HUES64 (cell line): ENCODE measurements at regions not wholly inside any gene's neighbourhood (a gene's known extent, or its start where the extent isn't known, plus 50 kb on each side); places are given as distances from the start of the nearest gene placed in this dataset.

ENCODE experiments used
- H3K27ac ChIP-seq: 2 replicates; pipeline ENCODE4 v1.7.0; 2013; ENCODE audit warnings: low read depth, low read length, inconsistent platforms
- H3K27me3 ChIP-seq: 2 replicates; pipeline ENCODE4 v1.6.1; 2013; ENCODE audit warnings: mild to moderate bottlenecking, low read length; ENCODE audit not compliant: insufficient read depth
- H3K36me3 ChIP-seq: 2 replicates; pipeline ENCODE4 v1.6.1; 2013; ENCODE audit warnings: mild to moderate bottlenecking, low read length; ENCODE audit not compliant: insufficient read depth
- H3K4me1 ChIP-seq: 2 replicates; pipeline ENCODE4 v1.6.1; 2013; ENCODE audit warnings: mild to moderate bottlenecking, low read length, moderate library complexity; ENCODE audit not compliant: insufficient read depth
- H3K4me3 ChIP-seq: 2 replicates; pipeline ENCODE4 v1.5.1; 2013; ENCODE audit warnings: mild to moderate bottlenecking, low read length, moderate library complexity
- H3K9ac ChIP-seq: 2 replicates; pipeline ENCODE4 v1.6.1; 2013; ENCODE audit warnings: mild to moderate bottlenecking, low read depth, low read length
- H3K9me3 ChIP-seq: 2 replicates; pipeline ENCODE4 v1.6.1; 2013; ENCODE audit warnings: low read depth, low read length; ENCODE audit not compliant: insufficient read depth
- WGBS: fragments of 150-250, 120-280 bp; methylation state at CpG from one replicate; pipeline ENCODE4 v1.1.7; 2013; ENCODE audit warnings: missing lambda C conversion rate; 5-methylcytosine and 5-hydroxymethylcytosine counted together

DNA sequence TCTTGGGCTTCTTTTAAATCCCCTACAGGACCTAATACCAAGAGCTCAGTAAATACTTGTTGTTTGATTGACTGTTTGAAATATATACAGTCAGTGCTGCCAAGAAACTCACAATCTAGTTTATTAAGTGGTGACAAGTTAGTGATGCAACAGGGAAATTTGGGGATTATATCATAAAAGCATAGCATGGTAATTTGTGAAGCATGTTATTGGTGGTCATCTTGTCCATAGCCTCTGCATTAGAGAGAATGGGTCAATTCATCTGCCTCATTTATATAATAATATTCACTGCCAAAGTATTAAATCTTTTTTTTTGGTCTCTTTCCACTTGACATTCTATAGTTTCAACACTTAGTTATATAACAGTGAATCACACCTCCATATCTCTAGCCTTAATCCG is 138.2 kb upstream of the SPAG17 start:
- H3K9ac ChIP-seq: no peak overlapping the region
- H3K9me3 ChIP-seq: no peaks in the 10 kb centered on the region
- 0% methylated on average over 1 of the region's 1 CpG for WGBS
- H3K27me3 ChIP-seq: no peaks in the 10 kb centered on the region
- H3K36me3 ChIP-seq: no peaks in the 10 kb centered on the region
- H3K4me3 ChIP-seq: no peak overlapping the region
- H3K27ac ChIP-seq: no peak overlapping the region
- H3K4me1 ChIP-seq: no peaks in the 10 kb centered on the region

DNA sequence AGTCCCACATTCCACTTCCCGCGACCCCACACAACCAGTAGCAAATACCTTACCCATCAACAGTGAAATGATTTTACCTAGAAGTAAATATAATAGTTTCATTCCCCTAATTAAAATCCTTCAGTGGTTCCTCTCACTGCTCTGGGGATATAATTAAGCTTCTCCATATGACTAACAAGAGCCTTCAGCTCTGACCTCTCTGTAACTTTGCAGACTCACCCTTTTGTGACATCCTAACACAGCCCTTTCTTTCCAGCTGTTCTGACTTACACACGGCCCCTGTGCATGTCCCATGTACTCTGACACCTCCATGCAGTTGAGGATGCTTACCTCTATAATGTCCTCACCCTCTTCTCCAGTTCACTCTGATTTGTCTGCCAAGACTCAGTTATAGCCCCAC is 137.3 kb upstream of the SPAG17 start:
- Histone ChIP-seq H3K9me3 (no peaks in the 10 kb centered on the region), H3K27ac (no peak overlapping the region), H3K36me3 (no peaks in the 10 kb centered on the region), H3K27me3 (no peaks in the 10 kb centered on the region), H3K4me3 (no peak overlapping the region), H3K4me1 (no peaks in the 10 kb centered on the region), H3K9ac (no peak overlapping the region)
- 78% methylated on average over 3 of the region's 3 CpGs for WGBS

DNA sequence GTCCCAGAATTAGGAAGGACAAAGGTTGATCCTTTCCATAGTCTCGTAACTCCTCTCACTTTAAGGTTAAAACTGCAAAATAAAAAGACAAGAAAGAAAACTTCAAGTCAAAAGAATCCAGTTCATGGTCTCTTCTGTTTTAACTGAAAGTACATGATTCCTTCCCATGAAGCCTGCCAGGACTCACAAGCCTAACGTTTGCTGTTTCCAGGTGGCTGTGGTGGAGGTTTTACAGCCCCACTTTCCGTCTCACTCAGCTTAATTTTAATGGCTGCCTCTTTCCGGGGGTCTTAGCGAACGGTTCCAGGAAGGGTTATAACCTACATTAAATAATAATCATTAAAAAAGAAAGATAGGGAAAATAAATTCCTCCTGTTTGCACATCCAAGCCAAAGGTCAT is 136.8 kb upstream of the SPAG17 start:
- H3K9me3 ChIP-seq: no peaks in the 10 kb centered on the region
- no peak overlapping the region for H3K27ac ChIP-seq
- H3K4me3 ChIP-seq: no peak overlapping the region
- H3K27me3 ChIP-seq: no peaks in the 10 kb centered on the region
- no peaks in the 10 kb centered on the region for H3K4me1 ChIP-seq
- no peak overlapping the region for H3K9ac ChIP-seq
- H3K36me3 ChIP-seq: no peaks in the 10 kb centered on the region
- 84% methylated on average over 5 of the region's 6 CpGs for WGBS

DNA sequence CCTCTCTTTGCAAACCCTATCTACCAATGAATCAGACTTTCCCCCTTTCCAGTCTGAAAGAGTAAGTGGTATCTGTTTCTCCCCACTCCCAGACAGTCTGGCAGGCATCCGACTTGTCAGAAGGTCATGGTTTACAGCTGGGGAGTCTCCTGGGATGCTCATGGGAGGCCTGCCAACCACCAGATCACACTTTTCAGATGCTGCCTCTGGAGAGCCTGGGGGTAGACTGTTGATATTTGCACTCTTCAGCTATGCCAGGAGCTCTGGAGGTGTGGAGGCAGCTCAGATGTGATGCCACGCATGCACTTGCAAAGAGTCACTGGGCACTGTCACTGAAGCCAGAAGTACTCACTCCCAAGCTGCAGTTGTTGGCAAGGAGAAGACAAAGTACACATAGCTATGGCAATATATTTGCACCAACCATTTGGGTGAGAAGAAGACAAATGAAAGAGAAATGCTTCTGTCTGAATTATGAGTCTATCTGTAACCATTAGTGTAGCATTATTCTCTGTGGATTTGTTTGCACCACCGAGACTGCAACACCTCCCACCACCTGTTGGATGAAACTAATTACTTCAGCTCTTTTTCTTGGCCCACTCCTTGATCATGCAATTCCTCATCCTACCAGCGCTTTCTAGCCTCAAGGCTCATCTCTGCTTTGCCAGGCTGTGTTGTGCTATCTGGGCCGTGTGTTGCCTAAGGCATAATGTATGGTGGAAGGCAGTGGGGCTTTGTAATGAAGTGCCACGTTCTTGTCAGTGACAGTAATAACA is 133.0 kb upstream of the SPAG17 start:
- no peaks in the 10 kb centered on the region for H3K27me3 ChIP-seq
- H3K4me1 ChIP-seq: no peaks in the 10 kb centered on the region
- H3K9me3 ChIP-seq: no peaks in the 10 kb centered on the region
- H3K27ac ChIP-seq: no peak overlapping the region
- H3K9ac ChIP-seq: no peak overlapping the region
- no peak overlapping the region for H3K4me3 ChIP-seq
- no peaks in the 10 kb centered on the region for H3K36me3 ChIP-seq
- WGBS: 92% methylated on average over 6 of the region's 6 CpGs

GRCh38 chr1:118306851-118307250 is 121.8 kb upstream of the SPAG17 start:
- no peaks in the 10 kb centered on the region for H3K36me3 ChIP-seq
- no peak overlapping the region for H3K4me3 ChIP-seq
- peaks cover 29% of the 10 kb centered on the region for H3K4me1 ChIP-seq
- no peaks in the 10 kb centered on the region for H3K27me3 ChIP-seq
- 96% methylated on average over 3 of the region's 4 CpGs for WGBS
- no peak overlapping the region for H3K27ac ChIP-seq
- no peak overlapping the region for H3K9ac ChIP-seq
- no peaks in the 10 kb centered on the region for H3K9me3 ChIP-seq

DNA sequence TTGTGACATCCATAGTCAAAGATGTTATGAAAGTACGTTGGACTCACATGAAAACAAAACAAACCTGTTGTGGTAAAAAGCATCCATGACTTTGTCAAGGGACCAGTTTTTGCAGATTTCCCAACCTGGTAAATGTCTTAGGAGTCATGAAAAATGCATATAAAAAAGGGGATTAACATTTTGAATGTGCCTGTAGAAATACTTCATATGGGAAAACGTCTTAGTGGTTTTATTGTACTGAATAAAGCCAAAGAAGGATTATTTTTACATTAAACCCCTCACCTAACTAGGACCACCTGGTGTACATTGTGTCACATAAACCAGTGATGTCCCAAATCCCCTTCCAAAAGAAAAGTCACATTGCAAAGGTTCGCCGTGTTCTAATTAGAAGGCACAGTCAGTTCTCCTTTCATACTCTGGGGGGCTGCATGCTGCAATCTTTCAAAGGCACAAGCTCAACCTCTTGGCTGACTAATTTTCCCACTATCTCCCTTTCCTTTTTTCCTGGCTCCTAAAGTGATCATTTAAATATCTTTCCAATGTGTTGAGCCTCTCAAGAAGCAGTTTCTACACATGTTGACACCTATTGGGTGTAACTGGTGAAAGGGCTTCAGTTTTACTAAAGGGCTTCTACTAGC is 119.8 kb upstream of the SPAG17 start:
- no peaks in the 10 kb centered on the region for H3K9me3 ChIP-seq
- no peak overlapping the region for H3K4me3 ChIP-seq
- no peak overlapping the region for H3K9ac ChIP-seq
- H3K27me3 ChIP-seq: no peaks in the 10 kb centered on the region
- 59% methylated on average over 4 of the region's 4 CpGs for WGBS
- H3K4me1 ChIP-seq: peaks cover 47% of the 10 kb centered on the region
- H3K36me3 ChIP-seq: no peaks in the 10 kb centered on the region
- H3K27ac ChIP-seq: no peak overlapping the region

DNA sequence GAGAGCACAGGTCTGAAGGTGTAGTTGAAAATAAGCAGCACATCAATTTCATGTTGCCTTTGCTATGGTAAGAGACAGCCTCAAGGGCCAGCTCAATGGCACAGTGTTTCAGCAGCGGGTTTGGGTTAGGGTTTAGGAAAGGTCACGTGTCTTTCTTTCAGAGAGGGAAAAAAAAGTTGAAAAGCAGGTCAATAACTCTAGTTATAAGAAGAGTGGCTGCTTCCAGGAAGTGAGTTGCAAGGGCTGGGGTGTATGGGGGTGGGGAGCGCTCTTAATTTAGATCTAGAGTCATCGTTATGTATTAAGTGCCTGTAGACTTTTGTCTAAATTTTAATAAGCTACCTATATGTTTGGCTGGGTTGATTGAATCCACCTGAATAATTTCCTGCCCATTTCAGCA is 118.5 kb upstream of the SPAG17 start:
- no peak overlapping the region for H3K27ac ChIP-seq

GRCh38 chr1:118303064-118303463 is 118.0 kb upstream of the SPAG17 start:
- Histone ChIP-seq H3K4me1 (peaks cover 50% of the 10 kb centered on the region), H3K27ac (no peak overlapping the region), H3K9ac (no peak overlapping the region)

More for the DNA sequence above, 118.5 kb upstream of the SPAG17 start:
- no peaks in the 10 kb centered on the region for H3K9me3 ChIP-seq
- no peaks in the 10 kb centered on the region for H3K27me3 ChIP-seq
- no peak overlapping the region for H3K9ac ChIP-seq
- H3K36me3 ChIP-seq: no peaks in the 10 kb centered on the region
- 76% methylated on average over 4 of the region's 4 CpGs for WGBS
- no peak overlapping the region for H3K4me3 ChIP-seq
- peaks cover 50% of the 10 kb centered on the region for H3K4me1 ChIP-seq

DNA sequence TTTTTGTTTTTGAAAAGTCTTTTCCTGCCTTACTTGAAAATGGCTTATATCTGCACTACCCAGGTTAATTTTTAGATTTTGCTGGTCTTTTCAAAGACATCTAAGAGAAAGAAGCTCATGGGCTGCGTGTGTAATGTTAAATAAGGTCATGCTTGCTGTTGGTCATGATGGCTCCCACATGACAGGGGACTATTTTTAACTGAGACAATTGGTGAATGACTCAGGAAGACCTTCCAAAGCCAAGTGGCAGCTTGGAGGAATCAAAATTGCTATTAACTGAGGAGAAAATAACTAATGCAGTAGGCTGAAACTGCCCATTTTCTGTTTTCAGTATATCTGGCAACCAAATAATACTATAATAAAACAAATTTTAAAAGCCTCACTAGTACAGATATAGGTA is 117.1 kb upstream of the SPAG17 start:
- 66% methylated on average over 1 of the region's 1 CpG for WGBS
- Histone ChIP-seq H3K4me3 (no peak overlapping the region), H3K9ac (no peak overlapping the region), H3K9me3 (no peaks in the 10 kb centered on the region), H3K4me1 (peaks cover 50% of the 10 kb centered on the region), H3K27me3 (no peaks in the 10 kb centered on the region), H3K27ac (peak overlapping the region; percentile 13; the same call in 1 of the 2 replicates), H3K36me3 (no peaks in the 10 kb centered on the region)

More at GRCh38 chr1:118303064-118303463, 118.0 kb upstream of the SPAG17 start:
- Histone ChIP-seq H3K27me3 (no peaks in the 10 kb centered on the region), H3K9me3 (no peaks in the 10 kb centered on the region), H3K4me3 (no peak overlapping the region), H3K36me3 (no peaks in the 10 kb centered on the region)

DNA sequence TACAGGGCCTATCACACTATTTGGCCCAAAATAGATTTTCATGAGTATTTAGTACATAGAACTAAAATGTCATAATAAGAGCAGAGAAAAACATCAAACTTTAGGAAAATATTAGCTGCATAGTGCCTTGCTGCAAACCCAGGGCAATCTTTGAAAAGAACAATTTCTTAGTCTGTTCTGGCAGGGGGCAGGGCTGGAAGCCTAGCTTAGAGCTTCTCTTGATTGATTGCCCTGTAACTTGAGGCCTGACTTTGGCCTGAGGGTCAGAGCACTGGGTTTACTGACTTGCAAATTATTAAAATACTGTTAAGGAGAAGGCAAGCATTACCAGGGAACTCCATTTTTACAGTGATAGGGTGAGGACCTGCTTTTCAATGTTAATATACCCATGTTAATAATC is 115.8 kb upstream of the SPAG17 start:
- H3K4me1 ChIP-seq: peaks cover 50% of the 10 kb centered on the region
- H3K9me3 ChIP-seq: no peaks in the 10 kb centered on the region
- no peak overlapping the region for H3K27ac ChIP-seq
- H3K36me3 ChIP-seq: no peaks in the 10 kb centered on the region
- H3K4me3 ChIP-seq: no peak overlapping the region
- no peaks in the 10 kb centered on the region for H3K27me3 ChIP-seq
- no peak overlapping the region for H3K9ac ChIP-seq

- no peaks in the 10 kb centered on the region for H3K9me3 ChIP-seq
- H3K4me3 ChIP-seq: no peak overlapping the region
- H3K27ac ChIP-seq: no peak overlapping the region
- H3K36me3 ChIP-seq: no peaks in the 10 kb centered on the region
- no peaks in the 10 kb centered on the region for H3K27me3 ChIP-seq
- H3K4me1 ChIP-seq: peaks cover 37% of the 10 kb centered on the region
- no peak overlapping the region for H3K9ac ChIP-seq
- WGBS: 85% methylated on average over 5 of the region's 5 CpGs
Observed at GRCh38 chr1:118298397-118298796, 113.4 kb upstream of the SPAG17 start.
